ENCODE measurements at regions not wholly inside any gene's neighbourhood (a gene's known extent, or its start where the extent isn't known, plus 50 kb on each side); places are given as distances from the start of the nearest gene placed in this dataset.

GRCh38 chr2:105496271-105496670 is 97.4 kb upstream of the FHL2 start:
- H3K4me2 ChIP-seq (ENCODE audit: low read length) = no peak overlapping the region
- H3K27ac ChIP-seq (ENCODE audit: low read depth, low read length) = no peak overlapping the region
- no peaks in the 10 kb centered on the region for H3K79me2 ChIP-seq (ENCODE audit: insufficient read depth, low read length)
- BruUV-seq (replicated peaks) = no TSS peak
- no peak for ATAC-seq
- TF ChIP-seq SRF (IDR thresholded peaks at IDR 0.05; ENCODE audit: low read depth) (no peak), ZBTB33 (IDR thresholded peaks at IDR 0.05; ENCODE audit: extremely low read depth, insufficient replicate concordance, low read length) (no peak), FOSL1 (IDR thresholded peaks at IDR 0.05; ENCODE audit: low read depth) (no peak), CBX3 (IDR thresholded peaks at IDR 0.05; ENCODE audit: low read depth) (no peak), POLR2A (IDR thresholded peaks at IDR 0.05; ENCODE audit: borderline replicate concordance, extremely low read depth, insufficient read depth, insufficient read length) (no peak), YY1 (IDR thresholded peaks at IDR 0.05; ENCODE audit: extremely low read depth, insufficient replicate concordance, low read depth, low read length) (no peak), REST (IDR thresholded peaks at IDR 0.05; ENCODE audit: low read depth) (no peak), RAD21 (IDR thresholded peaks at IDR 0.05; ENCODE audit: low read depth) (no peak), TCF7L2 (IDR thresholded peaks at IDR 0.05; ENCODE audit: borderline replicate concordance, extremely low read depth, insufficient read depth, insufficient read length) (no peak), JUND (IDR thresholded peaks at IDR 0.05) (no peak), SP1 (IDR thresholded peaks at IDR 0.05; ENCODE audit: low read depth) (no peak), EGR1 (IDR thresholded peaks at IDR 0.05; ENCODE audit: low read depth) (no peak), CEBPB (IDR thresholded peaks at IDR 0.05; ENCODE audit: low read depth) (no peak), ATF3 (IDR thresholded peaks at IDR 0.05) (no peak), EZH2 (IDR thresholded peaks at IDR 0.05) (no peak), ZFX (IDR thresholded peaks at IDR 0.05) (no peak), POLR2AphosphoS5 (IDR thresholded peaks at IDR 0.05; ENCODE audit: low read depth, low read length) (no peak)
- TF ChIP-seq, protein P1, sequence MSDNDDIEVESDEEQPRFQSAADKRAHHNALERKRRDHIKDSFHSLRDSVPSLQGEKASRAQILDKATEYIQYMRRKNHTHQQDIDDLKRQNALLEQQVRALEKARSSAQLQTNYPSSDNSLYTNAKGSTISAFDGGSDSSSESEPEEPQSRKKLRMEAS (IDR thresholded peaks at IDR 0.05) = no peak
- TF ChIP-seq, protein P2, sequence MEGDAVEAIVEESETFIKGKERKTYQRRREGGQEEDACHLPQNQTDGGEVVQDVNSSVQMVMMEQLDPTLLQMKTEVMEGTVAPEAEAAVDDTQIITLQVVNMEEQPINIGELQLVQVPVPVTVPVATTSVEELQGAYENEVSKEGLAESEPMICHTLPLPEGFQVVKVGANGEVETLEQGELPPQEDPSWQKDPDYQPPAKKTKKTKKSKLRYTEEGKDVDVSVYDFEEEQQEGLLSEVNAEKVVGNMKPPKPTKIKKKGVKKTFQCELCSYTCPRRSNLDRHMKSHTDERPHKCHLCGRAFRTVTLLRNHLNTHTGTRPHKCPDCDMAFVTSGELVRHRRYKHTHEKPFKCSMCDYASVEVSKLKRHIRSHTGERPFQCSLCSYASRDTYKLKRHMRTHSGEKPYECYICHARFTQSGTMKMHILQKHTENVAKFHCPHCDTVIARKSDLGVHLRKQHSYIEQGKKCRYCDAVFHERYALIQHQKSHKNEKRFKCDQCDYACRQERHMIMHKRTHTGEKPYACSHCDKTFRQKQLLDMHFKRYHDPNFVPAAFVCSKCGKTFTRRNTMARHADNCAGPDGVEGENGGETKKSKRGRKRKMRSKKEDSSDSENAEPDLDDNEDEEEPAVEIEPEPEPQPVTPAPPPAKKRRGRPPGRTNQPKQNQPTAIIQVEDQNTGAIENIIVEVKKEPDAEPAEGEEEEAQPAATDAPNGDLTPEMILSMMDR (IDR thresholded peaks at IDR 0.05 in 2 of 3, conservative IDR thresholded peaks at IDR 0.05 in 1 of 3; ENCODE audit: borderline replicate concordance in 1 of 3, insufficient read depth in 1 of 3, low read depth in 2 of 3, low read length in 2 of 3) = no peak
- intact Hi-C loops (cut with micrococcal nuclease) = no loop called here
- no peaks in the 10 kb centered on the region for H3K9me3 ChIP-seq (ENCODE audit: control insufficient read depth in 1 of 2, insufficient read depth in 1 of 2, low read depth in 1 of 2, low read length in 2 of 2)
- no peak overlapping the region for H3K4me3 ChIP-seq (replicated peaks in 1 of 2; ENCODE audit: low read depth in 1 of 2, low read length in 2 of 2)
- no peak overlapping the region for H3K9ac ChIP-seq (ENCODE audit: low read length)
- POLR2A ChIA-PET = no interaction called here
- RAD21 ChIA-PET (ENCODE audit: low non-redundant PET in 1 of 2, low total read pairs in 2 of 2, uncharacterized antibody in 2 of 2, unreplicated experiment in 2 of 2) = no interaction called here
- H3K36me3 ChIP-seq (ENCODE audit: control insufficient read depth in 1 of 2, insufficient read depth in 2 of 2, low read length in 2 of 2) = no peaks in the 10 kb centered on the region
- H3K27me3 ChIP-seq (ENCODE audit: insufficient read depth, low read length) = peaks cover 16% of the 10 kb centered on the region
- CTCF ChIA-PET = no interaction called here
- no peaks in the 10 kb centered on the region for H3K9me2 ChIP-seq (ENCODE audit: insufficient read depth)
- no peaks in the 10 kb centered on the region for H3K4me1 ChIP-seq (ENCODE audit: control insufficient read depth in 1 of 2, insufficient read depth in 2 of 2, low read length in 2 of 2)
- H4K20me1 ChIP-seq (ENCODE audit: insufficient read depth) = no peaks in the 10 kb centered on the region
- DNase-seq (ENCODE audit: low read depth, low spot score) = no peak
- no peak overlapping the region for H2AFZ ChIP-seq (ENCODE audit: low read depth, low read length, poor library complexity, severe bottlenecking)

Data from HCT116 (cell line).